PC-9 (cell line): ENCODE measurements at regions not wholly inside any gene's neighbourhood (a gene's known extent, or its start where the extent isn't known, plus 50 kb on each side); places are given as distances from the start of the nearest gene placed in this dataset.
"Not testable (repeated sequence)": the region's sequence is repeated elsewhere in the genome, so short reads cannot be mapped to it uniquely, and the experiment has no call there.

Experiments
- CTCF ChIP-seq: fragments of 200-600 bp; sonication (generic); conservative IDR thresholded peaks from 2 replicates; pipeline ENCODE4 v1.6.1; 2017; ENCODE audit warnings: mixed run types, antibody characterized with exemption, mild to moderate bottlenecking, moderate library complexity
- EZH2 ChIP-seq: fragments of 200-600 bp; sonication (generic); IDR thresholded peaks from 2 replicates; pipeline ENCODE4 v1.8.0; 2017; ENCODE audit warnings: antibody characterized with exemption, low read depth

- not testable (repeated sequence) for TF ChIP-seq CTCF, EZH2
These were observed 607.4 kb upstream of the RBFOX1 start for GRCh38 chr16:6725206-6725605.
